ENCODE measurements at regions not wholly inside any gene's neighbourhood (a gene's known extent, or its start where the extent isn't known, plus 50 kb on each side); places are given as distances from the start of the nearest gene placed in this dataset.

DNA sequence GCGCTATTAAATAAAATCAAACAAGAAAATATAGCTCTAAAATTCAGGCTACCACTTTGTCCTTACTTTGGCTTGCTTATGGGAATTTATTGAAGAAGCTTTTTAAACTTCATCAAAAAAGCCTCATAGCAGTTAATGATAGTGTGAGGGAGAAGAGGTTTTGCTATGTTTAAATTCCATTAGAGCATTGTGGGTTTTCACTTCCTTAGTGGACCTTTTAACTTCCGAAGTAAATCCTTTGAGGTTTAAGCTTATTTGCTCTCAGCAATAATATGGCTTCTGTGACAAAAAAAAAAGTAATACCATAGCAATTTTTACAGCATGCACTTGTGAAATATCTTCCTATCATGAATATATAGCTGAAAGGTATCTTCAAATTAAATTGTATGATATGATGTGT is 120.2 kb upstream of the NDST4 start:
- ChIA-PET POLR2A (no interaction called here), CTCF (interaction anchor here (2.7 kb wide), 1 partner anchor 619 kb away, joined by 21 read pairs; no protein-coding TSS in a partner anchor)
- no peak for DNase-seq
- Histone ChIP-seq H3K36me3 (ENCODE audit: control insufficient read depth, insufficient read depth, low read length) (no peaks in the 10 kb centered on the region), H3K9me3 (no peaks in the 10 kb centered on the region), H3K4me1 (no peaks in the 10 kb centered on the region), H3K27me3 (replicated peaks; ENCODE audit: control insufficient read depth, insufficient read depth, low read length) (no peaks in the 10 kb centered on the region), H3K4me3 (ENCODE audit: low read depth, low read length) (no peak overlapping the region)
- Mint-ChIP-seq H3K4me3 (ENCODE audit: unreplicated experiment) (no peak overlapping the region), H3K36me3 (ENCODE audit: insufficient read depth, unreplicated experiment) (no peaks in the 10 kb centered on the region), H3K27me3 (ENCODE audit: insufficient read depth, unreplicated experiment) (no peaks in the 10 kb centered on the region), H3K9me3 (ENCODE audit: unreplicated experiment) (no peaks in the 10 kb centered on the region), H3K4me1 (ENCODE audit: low read depth, unreplicated experiment) (no peaks in the 10 kb centered on the region), H3K27ac (ENCODE audit: unreplicated experiment) (no peak overlapping the region)
- TF ChIP-seq, protein P1, sequence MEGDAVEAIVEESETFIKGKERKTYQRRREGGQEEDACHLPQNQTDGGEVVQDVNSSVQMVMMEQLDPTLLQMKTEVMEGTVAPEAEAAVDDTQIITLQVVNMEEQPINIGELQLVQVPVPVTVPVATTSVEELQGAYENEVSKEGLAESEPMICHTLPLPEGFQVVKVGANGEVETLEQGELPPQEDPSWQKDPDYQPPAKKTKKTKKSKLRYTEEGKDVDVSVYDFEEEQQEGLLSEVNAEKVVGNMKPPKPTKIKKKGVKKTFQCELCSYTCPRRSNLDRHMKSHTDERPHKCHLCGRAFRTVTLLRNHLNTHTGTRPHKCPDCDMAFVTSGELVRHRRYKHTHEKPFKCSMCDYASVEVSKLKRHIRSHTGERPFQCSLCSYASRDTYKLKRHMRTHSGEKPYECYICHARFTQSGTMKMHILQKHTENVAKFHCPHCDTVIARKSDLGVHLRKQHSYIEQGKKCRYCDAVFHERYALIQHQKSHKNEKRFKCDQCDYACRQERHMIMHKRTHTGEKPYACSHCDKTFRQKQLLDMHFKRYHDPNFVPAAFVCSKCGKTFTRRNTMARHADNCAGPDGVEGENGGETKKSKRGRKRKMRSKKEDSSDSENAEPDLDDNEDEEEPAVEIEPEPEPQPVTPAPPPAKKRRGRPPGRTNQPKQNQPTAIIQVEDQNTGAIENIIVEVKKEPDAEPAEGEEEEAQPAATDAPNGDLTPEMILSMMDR (IDR thresholded peaks at IDR 0.05; ENCODE audit: insufficient read depth in 1 of 2, low read depth in 1 of 2, low read length in 1 of 2, severe bottlenecking in 1 of 2, unreplicated experiment in 1 of 2), result no peak
- no TSS peak for BruUV-seq (replicated peaks)
- intact Hi-C loops (cut with micrococcal nuclease; ENCODE audit: unreplicated experiment), result no loop called here

DNA sequence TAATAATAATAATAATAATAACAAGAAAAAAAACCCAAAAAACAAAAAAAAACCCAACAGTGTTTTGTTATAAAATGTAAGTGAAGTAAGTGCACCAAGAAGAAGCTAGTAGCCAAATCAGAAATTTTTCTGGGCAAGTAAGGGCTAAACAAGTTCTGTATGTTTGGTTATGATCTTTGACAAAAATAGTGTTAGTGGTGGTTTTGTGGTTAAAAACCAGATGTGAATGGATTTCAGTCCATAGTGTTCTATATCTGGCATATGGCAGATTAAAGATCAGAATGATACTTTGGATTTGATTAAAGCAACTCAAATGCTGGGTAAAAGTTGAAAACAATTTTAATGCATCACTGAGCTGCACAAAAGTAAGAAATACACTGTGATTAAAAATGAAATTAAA is 116.5 kb upstream of the NDST4 start:
- BruUV-seq (replicated peaks), result no TSS peak
- Mint-ChIP-seq H3K9me3 (ENCODE audit: unreplicated experiment) (no peaks in the 10 kb centered on the region), H3K36me3 (ENCODE audit: insufficient read depth, unreplicated experiment) (no peaks in the 10 kb centered on the region), H3K4me1 (ENCODE audit: low read depth, unreplicated experiment) (no peaks in the 10 kb centered on the region), H3K4me3 (ENCODE audit: unreplicated experiment) (no peak overlapping the region), H3K27ac (ENCODE audit: unreplicated experiment) (no peak overlapping the region), H3K27me3 (ENCODE audit: insufficient read depth, unreplicated experiment) (no peaks in the 10 kb centered on the region)
- DNase-seq, result no peak
- Histone ChIP-seq H3K27me3 (replicated peaks; ENCODE audit: control insufficient read depth, insufficient read depth, low read length) (no peaks in the 10 kb centered on the region), H3K9me3 (no peaks in the 10 kb centered on the region), H3K36me3 (ENCODE audit: control insufficient read depth, insufficient read depth, low read length) (no peaks in the 10 kb centered on the region), H3K4me3 (ENCODE audit: low read depth, low read length) (no peak overlapping the region), H3K4me1 (no peaks in the 10 kb centered on the region)
- intact Hi-C loops (cut with micrococcal nuclease; ENCODE audit: unreplicated experiment), result no loop called here
- TF ChIP-seq, protein P1 (IDR thresholded peaks at IDR 0.05; ENCODE audit: insufficient read depth in 1 of 2, low read depth in 1 of 2, low read length in 1 of 2, severe bottlenecking in 1 of 2, unreplicated experiment in 1 of 2), result no peak
- POLR2A ChIA-PET, result no interaction called here
- CTCF ChIA-PET, result no interaction called here

DNA sequence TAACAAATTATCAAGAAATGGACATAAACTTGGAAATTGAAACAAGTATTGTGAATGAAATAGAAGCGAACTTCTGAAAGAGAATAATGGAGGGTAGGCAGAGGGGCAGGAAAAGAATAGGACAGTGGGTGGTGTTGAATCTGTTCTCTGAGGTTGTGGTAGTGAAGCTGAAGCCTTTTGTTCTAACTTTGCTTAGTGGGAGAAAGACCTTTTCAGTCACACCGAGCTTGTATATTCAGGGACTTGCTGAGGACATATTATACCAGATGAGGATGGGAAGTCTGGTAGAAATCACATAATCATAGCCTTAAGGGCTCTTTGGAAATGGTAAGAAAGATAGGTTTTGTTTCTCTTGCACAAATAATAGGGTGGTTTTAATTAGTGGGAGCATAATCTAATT is 115.4 kb upstream of the NDST4 start:
- no TSS peak for BruUV-seq (replicated peaks)
- no peaks in the 10 kb centered on the region for H3K27me3 ChIP-seq (replicated peaks; ENCODE audit: control insufficient read depth, insufficient read depth, low read length)
- Mint-ChIP-seq H3K27ac (ENCODE audit: unreplicated experiment) (no peak overlapping the region), H3K9me3 (ENCODE audit: unreplicated experiment) (no peaks in the 10 kb centered on the region), H3K27me3 (ENCODE audit: insufficient read depth, unreplicated experiment) (no peaks in the 10 kb centered on the region), H3K4me3 (ENCODE audit: unreplicated experiment) (no peak overlapping the region), H3K4me1 (ENCODE audit: low read depth, unreplicated experiment) (no peaks in the 10 kb centered on the region), H3K36me3 (ENCODE audit: insufficient read depth, unreplicated experiment) (no peaks in the 10 kb centered on the region)
- H3K36me3 ChIP-seq (ENCODE audit: control insufficient read depth, insufficient read depth, low read length), result no peaks in the 10 kb centered on the region
- no peak overlapping the region for H3K4me3 ChIP-seq (ENCODE audit: low read depth, low read length)
- ChIA-PET CTCF (no interaction called here), POLR2A (no interaction called here)
- H3K9me3 ChIP-seq, result no peaks in the 10 kb centered on the region
- intact Hi-C loops (cut with micrococcal nuclease; ENCODE audit: unreplicated experiment), result no loop called here
- no peak for DNase-seq
- no peaks in the 10 kb centered on the region for H3K4me1 ChIP-seq
- TF ChIP-seq, protein P1 (IDR thresholded peaks at IDR 0.05; ENCODE audit: insufficient read depth in 1 of 2, low read depth in 1 of 2, low read length in 1 of 2, severe bottlenecking in 1 of 2, unreplicated experiment in 1 of 2), result no peak
